WTC11 (cell line): ENCODE measurements at regions not wholly inside any gene's neighbourhood (a gene's known extent, or its start where the extent isn't known, plus 50 kb on each side); places are given as distances from the start of the nearest gene placed in this dataset.
A peak's percentile ranks its signal among the peaks of the same experiment; 100 is the strongest.

Experiments used
- ATAC-seq: fragments of 200-7000 bp; cut with Tn5 transposase; 2 replicates; pipeline ENCODE4 v1.10.0; 2021; ENCODE audit warnings: mild to moderate bottlenecking, moderate library complexity
- CTCF ChIA-PET: fragments of 300-600 bp; sonication (Branson Sonifier 250); formaldehyde crosslinking; loops from one replicate; lab custom pipeline; 2021; ENCODE audit warnings: antibody characterized with exemption; lab: Charles Lee
- POLR2A ChIA-PET: fragments of 350-600 bp; sonication (Branson Sonifier 250); formaldehyde crosslinking; loops from one replicate; lab custom pipeline; 2021; ENCODE audit warnings: antibody characterized with exemption; lab: Charles Lee
- DNase-seq: peaks from one replicate; pipeline ENCODE4 v3.0.0; 2021; ENCODE audit warnings: low spot score
- H3K27ac Mint-ChIP-seq: 2 replicates; pipeline ENCODE4 v1.8.0; 2021; ENCODE audit warnings: mixed read lengths
- H3K27me3 Mint-ChIP-seq: 2 replicates; pipeline ENCODE4 v1.8.0; 2021; ENCODE audit warnings: low read depth, mild to moderate bottlenecking, moderate library complexity, mixed read lengths
- H3K36me3 Mint-ChIP-seq: 2 replicates; pipeline ENCODE4 v1.8.0; 2021; ENCODE audit warnings: mixed read lengths
- H3K4me1 Mint-ChIP-seq: 2 replicates; pipeline ENCODE4 v1.8.0; 2022; ENCODE audit warnings: mixed read lengths
- H3K4me3 Mint-ChIP-seq: 2 replicates; pipeline ENCODE4 v1.8.0; 2021; ENCODE audit warnings: mild to moderate bottlenecking, moderate library complexity, mixed read lengths
- H3K9me3 Mint-ChIP-seq: 2 replicates; pipeline ENCODE4 v1.8.0; 2021; ENCODE audit warnings: mixed read lengths
- ATF6 ChIP-seq: sonication (generic); formaldehyde crosslinking; IDR thresholded peaks from 2 replicates; pipeline ENCODE4 v1.8.1; 2023; ENCODE audit warnings: mild to moderate bottlenecking, missing genetic modification reagents
- ESRRA ChIP-seq: sonication (generic); formaldehyde crosslinking; IDR thresholded peaks from 2 replicates; pipeline ENCODE4 v1.8.1; 2022; ENCODE audit warnings: mild to moderate bottlenecking, missing genetic modification reagents, borderline replicate concordance
- RELA ChIP-seq: sonication (generic); formaldehyde crosslinking; IDR thresholded peaks from 2 replicates; pipeline ENCODE4 v1.8.1; 2022; ENCODE audit warnings: missing genetic modification reagents, mild to moderate bottlenecking, borderline replicate concordance
- TCF7 ChIP-seq: sonication (generic); formaldehyde crosslinking; IDR thresholded peaks from 2 replicates; pipeline ENCODE4 v1.8.0; 2022; ENCODE audit warnings: mild to moderate bottlenecking, low read depth, missing genetic modification reagents, moderate library complexity
- TEAD1 ChIP-seq: sonication (generic); formaldehyde crosslinking; IDR thresholded peaks from 2 replicates; pipeline ENCODE4 v1.8.0; 2022; ENCODE audit warnings: mild to moderate bottlenecking, missing genetic modification reagents
- ZNF423 ChIP-seq: fragments of 250-450 bp; sonication (Bioruptor Pico); IDR thresholded peaks from 2 replicates; pipeline ENCODE4 v2.1.2; 2022; ENCODE audit warnings: mild to moderate bottlenecking, moderate library complexity
- ZSCAN18 ChIP-seq: fragments of 250-450 bp; sonication (Bioruptor Pico); IDR thresholded peaks from 2 replicates; pipeline ENCODE4 v2.1.2; 2022; ENCODE audit warnings: mild to moderate bottlenecking, moderate library complexity
- TF ChIP-seq, protein P1 (sequence below): sonication (generic); formaldehyde crosslinking; IDR thresholded peaks from 2 replicates; pipeline ENCODE4 v1.8.1; 2022; ENCODE audit warnings: low read depth, missing genetic modification reagents, borderline replicate concordance
- TF ChIP-seq, protein P2 (sequence below): sonication (generic); formaldehyde crosslinking; IDR thresholded peaks from 2 replicates; pipeline ENCODE4 v1.8.1; 2023; ENCODE audit warnings: mild to moderate bottlenecking, missing genetic modification reagents, borderline replicate concordance

DNA sequence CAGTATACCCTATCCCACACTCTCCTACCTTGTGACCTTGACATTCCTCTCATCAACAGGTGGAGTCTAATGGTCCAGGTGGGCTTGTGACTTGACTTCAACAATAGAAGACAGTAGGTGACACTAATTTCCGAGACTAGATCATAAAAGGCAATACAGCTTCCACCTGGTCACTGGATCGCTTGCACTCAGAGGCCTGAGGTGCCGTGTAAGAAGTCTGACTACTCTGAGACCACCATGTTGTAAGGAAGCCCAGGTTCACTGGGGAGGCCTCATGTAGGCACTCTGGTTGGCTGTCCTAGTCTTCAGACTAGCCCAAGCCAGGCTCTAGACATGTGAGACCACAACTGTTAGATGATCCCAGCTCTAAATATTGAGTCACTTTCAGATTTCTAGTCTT, 370.4 kb downstream of the MID1IP1 start (continued):
- no peak for TF ChIP-seq ATF6 (CRISPR knock-in tag)
- TF ChIP-seq TCF7 = no peak

DNA sequence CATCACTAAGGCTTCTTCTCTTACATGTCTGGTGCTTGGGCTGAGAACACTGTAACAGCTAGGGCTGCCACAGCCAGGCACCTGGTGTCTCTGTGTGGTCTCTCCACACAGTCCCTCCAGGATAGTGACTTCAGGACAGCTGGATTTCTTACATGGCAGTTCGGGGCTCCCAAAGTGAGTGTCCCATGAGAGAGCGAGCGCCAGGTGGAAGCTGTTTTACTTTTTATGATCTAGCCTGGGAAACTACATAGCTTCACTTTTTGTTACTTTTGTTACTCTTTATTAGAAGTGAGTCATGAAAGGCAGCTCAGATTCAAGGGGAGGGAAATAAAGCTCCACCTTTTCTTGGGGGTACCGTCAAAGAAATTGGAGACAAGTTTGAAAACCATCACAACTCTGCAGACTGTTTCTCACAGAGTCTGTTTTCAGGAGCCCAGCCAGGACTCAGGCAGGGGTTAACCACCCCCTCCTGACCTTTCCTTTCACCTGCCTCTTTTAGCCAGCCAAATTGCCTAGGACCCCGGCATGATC, 373.0 kb downstream of the MID1IP1 start:
- POLR2A ChIA-PET = no interaction called here
- H3K4me3 Mint-ChIP-seq = no peak overlapping the region
- H3K27ac Mint-ChIP-seq = no peak overlapping the region
- no peaks in the 10 kb centered on the region for H3K27me3 Mint-ChIP-seq
- CTCF ChIA-PET = interaction anchor here (1.3 kb wide), 1 partner anchor 12 kb away, joined by 4 read pairs; no protein-coding TSS in a partner anchor
- TF ChIP-seq, protein P1, sequence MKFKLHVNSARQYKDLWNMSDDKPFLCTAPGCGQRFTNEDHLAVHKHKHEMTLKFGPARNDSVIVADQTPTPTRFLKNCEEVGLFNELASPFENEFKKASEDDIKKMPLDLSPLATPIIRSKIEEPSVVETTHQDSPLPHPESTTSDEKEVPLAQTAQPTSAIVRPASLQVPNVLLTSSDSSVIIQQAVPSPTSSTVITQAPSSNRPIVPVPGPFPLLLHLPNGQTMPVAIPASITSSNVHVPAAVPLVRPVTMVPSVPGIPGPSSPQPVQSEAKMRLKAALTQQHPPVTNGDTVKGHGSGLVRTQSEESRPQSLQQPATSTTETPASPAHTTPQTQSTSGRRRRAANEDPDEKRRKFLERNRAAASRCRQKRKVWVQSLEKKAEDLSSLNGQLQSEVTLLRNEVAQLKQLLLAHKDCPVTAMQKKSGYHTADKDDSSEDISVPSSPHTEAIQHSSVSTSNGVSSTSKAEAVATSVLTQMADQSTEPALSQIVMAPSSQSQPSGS = no peak
- no peak for DNase-seq
- no peak for ATAC-seq
- peaks cover 10% of the 10 kb centered on the region for H3K4me1 Mint-ChIP-seq
- no peaks in the 10 kb centered on the region for H3K36me3 Mint-ChIP-seq
- no peaks in the 10 kb centered on the region for H3K9me3 Mint-ChIP-seq

DNA sequence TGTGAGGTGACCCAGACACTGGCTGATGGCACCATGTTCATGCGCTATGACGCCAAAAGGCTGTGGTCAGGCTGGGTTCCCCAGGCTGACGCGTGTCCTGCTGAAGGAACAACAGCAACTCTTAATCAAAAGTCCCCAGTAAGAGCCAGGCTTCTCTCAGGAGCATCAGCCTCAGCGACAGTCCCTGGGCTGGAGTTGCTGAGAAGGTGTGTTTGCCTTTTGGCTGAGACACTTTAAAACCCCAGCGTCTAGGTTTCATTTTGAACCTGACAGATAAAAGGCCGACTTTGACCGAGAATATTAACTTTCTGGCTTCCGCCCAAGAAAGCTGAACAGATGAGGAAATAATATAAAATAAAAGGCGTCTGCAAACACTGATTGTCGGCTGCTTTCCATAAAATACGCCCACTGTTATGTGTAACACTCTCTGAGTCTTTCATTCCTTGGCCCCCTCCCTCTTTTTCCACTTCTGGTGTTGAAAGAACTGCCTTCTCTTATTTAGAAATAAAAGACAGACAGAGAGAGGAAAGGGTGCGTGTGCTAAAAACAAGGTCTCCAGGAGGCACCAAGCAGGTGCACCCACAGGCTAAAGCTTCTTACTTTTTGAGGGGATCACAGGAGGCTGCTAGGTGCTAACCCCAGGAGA, 373.6 kb downstream of the MID1IP1 start:
- no peak overlapping the region for H3K4me3 Mint-ChIP-seq
- DNase-seq (no peak), ATAC-seq (no peak)
- TF ChIP-seq ZNF423 (CRISPR knock-in tag) (no peak), RELA (CRISPR knock-in tag) (no peak), TEAD1 (CRISPR knock-in tag) (no peak)
- no peaks in the 10 kb centered on the region for H3K9me3 Mint-ChIP-seq
- POLR2A ChIA-PET = no interaction called here
- no peaks in the 10 kb centered on the region for H3K27me3 Mint-ChIP-seq
- H3K4me1 Mint-ChIP-seq = peaks cover 8% of the 10 kb centered on the region
- H3K27ac Mint-ChIP-seq = no peak overlapping the region
- CTCF ChIA-PET = interaction anchor here (1.3 kb wide), 1 partner anchor 12 kb away, joined by 4 read pairs; no protein-coding TSS in a partner anchor
- no peaks in the 10 kb centered on the region for H3K36me3 Mint-ChIP-seq

DNA sequence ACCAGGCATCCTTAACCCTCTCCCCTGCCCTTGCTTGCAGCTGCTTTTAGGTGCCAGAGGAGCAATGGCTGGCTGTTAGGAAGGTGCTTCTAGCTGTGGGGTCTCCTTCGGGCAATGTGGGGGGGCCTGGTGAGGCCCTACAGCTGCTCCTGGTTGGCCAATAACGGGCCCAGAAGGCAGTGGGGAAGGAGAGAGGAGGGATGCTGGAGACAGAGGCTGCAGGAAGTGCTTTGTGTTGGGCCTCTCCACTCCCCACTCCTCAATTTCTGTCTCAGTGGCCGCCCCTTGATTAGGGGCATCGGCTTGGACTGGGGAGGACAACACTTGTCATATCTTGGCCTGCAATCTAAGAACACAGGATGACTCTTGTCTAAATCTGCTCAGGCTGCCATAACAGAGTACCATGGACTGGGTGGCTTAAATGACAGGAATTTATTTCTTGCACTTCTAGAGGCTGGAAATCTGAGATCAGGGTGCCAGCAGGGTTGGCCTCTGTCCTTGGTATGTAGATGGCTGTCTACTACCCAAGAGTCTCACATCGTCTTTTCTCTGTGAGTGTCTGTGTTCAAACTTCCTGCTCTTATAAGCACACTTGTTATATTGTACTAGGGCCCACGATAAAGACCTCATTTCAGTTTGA, 374.3 kb downstream of the MID1IP1 start:
- ChIA-PET POLR2A (no interaction called here), CTCF (no interaction called here)
- ATAC-seq (peak; percentile 26; the same call in 1 of the 2 replicates), DNase-seq (no peak)
- Mint-ChIP-seq H3K4me1 (peaks cover 8% of the 10 kb centered on the region), H3K9me3 (no peaks in the 10 kb centered on the region), H3K27me3 (no peaks in the 10 kb centered on the region), H3K4me3 (no peak overlapping the region), H3K36me3 (no peaks in the 10 kb centered on the region), H3K27ac (no peak overlapping the region)
- TF ChIP-seq ZSCAN18 (CRISPR knock-in tag) (no peak), ESRRA (CRISPR knock-in tag) (no peak)
- TF ChIP-seq, protein P2, sequence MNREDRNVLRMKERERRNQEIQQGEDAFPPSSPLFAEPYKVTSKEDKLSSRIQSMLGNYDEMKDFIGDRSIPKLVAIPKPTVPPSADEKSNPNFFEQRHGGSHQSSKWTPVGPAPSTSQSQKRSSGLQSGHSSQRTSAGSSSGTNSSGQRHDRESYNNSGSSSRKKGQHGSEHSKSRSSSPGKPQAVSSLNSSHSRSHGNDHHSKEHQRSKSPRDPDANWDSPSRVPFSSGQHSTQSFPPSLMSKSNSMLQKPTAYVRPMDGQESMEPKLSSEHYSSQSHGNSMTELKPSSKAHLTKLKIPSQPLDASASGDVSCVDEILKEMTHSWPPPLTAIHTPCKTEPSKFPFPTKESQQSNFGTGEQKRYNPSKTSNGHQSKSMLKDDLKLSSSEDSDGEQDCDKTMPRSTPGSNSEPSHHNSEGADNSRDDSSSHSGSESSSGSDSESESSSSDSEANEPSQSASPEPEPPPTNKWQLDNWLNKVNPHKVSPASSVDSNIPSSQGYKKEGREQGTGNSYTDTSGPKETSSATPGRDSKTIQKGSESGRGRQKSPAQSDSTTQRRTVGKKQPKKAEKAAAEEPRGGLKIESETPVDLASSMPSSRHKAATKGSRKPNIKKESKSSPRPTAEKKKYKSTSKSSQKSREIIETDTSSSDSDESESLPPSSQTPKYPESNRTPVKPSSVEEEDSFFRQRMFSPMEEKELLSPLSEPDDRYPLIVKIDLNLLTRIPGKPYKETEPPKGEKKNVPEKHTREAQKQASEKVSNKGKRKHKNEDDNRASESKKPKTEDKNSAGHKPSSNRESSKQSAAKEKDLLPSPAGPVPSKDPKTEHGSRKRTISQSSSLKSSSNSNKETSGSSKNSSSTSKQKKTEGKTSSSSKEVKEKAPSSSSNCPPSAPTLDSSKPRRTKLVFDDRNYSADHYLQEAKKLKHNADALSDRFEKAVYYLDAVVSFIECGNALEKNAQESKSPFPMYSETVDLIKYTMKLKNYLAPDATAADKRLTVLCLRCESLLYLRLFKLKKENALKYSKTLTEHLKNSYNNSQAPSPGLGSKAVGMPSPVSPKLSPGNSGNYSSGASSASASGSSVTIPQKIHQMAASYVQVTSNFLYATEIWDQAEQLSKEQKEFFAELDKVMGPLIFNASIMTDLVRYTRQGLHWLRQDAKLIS (CRISPR knock-in tag) = no peak
